Endothelial cell (in vitro differentiated cells): ENCODE measurements at regions not wholly inside any gene's neighbourhood (a gene's known extent, or its start where the extent isn't known, plus 50 kb on each side); places are given as distances from the start of the nearest gene placed in this dataset.

Experiments used
- DNase-seq: peaks from one replicate; pipeline ENCODE4 v3.0.0; 2021; ENCODE audit warnings: low spot score
- H3K27ac Mint-ChIP-seq: one replicate; pipeline ENCODE4 v1.8.0; 2021; ENCODE audit warnings: mixed read lengths, inconsistent platforms; ENCODE audit not compliant: unreplicated experiment
- H3K27me3 Mint-ChIP-seq: one replicate; pipeline ENCODE4 v1.8.0; 2021; ENCODE audit warnings: mild to moderate bottlenecking, moderate library complexity, mixed read lengths, inconsistent platforms; ENCODE audit not compliant: unreplicated experiment
- H3K36me3 Mint-ChIP-seq: one replicate; pipeline ENCODE4 v1.8.0; 2021; ENCODE audit warnings: mild to moderate bottlenecking, low read depth, mixed read lengths, inconsistent platforms; ENCODE audit not compliant: unreplicated experiment
- H3K4me1 Mint-ChIP-seq: one replicate; pipeline ENCODE4 v1.8.0; 2021; ENCODE audit warnings: mild to moderate bottlenecking, mixed read lengths, inconsistent platforms; ENCODE audit not compliant: unreplicated experiment
- H3K4me3 Mint-ChIP-seq: one replicate; pipeline ENCODE4 v1.8.0; 2021; ENCODE audit warnings: mild to moderate bottlenecking, mixed read lengths, inconsistent platforms; ENCODE audit not compliant: unreplicated experiment
- H3K9me3 Mint-ChIP-seq: one replicate; pipeline ENCODE4 v1.8.0; 2021; ENCODE audit warnings: mixed read lengths, inconsistent platforms; ENCODE audit not compliant: unreplicated experiment
- TF ChIP-seq, protein P1 (sequence below): fragments of 200-600 bp; sonication (generic); IDR thresholded peaks from one replicate; pipeline ENCODE4 v1.5.0; 2021; ENCODE audit warnings: antibody characterized with exemption; ENCODE audit not compliant: unreplicated experiment

- no peak for DNase-seq
- Mint-ChIP-seq H3K4me3 (no peak overlapping the region), H3K9me3 (no peaks in the 10 kb centered on the region), H3K27me3 (no peaks in the 10 kb centered on the region), H3K36me3 (no peaks in the 10 kb centered on the region), H3K27ac (no peak overlapping the region), H3K4me1 (peaks cover 6% of the 10 kb centered on the region)
- TF ChIP-seq, protein P1, sequence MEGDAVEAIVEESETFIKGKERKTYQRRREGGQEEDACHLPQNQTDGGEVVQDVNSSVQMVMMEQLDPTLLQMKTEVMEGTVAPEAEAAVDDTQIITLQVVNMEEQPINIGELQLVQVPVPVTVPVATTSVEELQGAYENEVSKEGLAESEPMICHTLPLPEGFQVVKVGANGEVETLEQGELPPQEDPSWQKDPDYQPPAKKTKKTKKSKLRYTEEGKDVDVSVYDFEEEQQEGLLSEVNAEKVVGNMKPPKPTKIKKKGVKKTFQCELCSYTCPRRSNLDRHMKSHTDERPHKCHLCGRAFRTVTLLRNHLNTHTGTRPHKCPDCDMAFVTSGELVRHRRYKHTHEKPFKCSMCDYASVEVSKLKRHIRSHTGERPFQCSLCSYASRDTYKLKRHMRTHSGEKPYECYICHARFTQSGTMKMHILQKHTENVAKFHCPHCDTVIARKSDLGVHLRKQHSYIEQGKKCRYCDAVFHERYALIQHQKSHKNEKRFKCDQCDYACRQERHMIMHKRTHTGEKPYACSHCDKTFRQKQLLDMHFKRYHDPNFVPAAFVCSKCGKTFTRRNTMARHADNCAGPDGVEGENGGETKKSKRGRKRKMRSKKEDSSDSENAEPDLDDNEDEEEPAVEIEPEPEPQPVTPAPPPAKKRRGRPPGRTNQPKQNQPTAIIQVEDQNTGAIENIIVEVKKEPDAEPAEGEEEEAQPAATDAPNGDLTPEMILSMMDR: no peak
These were observed 415.9 kb downstream of the GRB14 start for GRCh38 chr2:164205347-164205746.

DNA sequence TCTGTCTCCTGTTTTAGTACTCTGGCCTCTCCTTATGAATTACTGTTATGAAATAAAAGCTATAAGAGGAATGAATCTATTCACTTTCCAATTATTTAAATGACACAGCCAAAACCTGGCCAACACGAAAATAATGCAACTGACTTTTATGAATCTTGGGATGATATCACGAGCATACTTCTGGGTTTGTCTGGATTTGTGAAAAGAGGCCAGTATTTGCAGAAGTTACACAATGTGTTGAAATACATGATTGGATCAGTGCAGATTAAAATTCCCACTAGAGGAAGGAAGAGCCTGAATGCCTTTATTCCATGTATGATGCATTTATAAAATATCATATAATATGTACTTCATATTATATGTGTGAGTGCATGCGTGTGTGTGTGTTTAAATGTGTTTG, 418.2 kb downstream of the GRB14 start:
- H3K36me3 Mint-ChIP-seq: no peaks in the 10 kb centered on the region
- H3K9me3 Mint-ChIP-seq: no peaks in the 10 kb centered on the region
- no peak overlapping the region for H3K27ac Mint-ChIP-seq
- H3K4me3 Mint-ChIP-seq: no peak overlapping the region
- TF ChIP-seq, protein P1: no peak
- no peak for DNase-seq
- no peaks in the 10 kb centered on the region for H3K27me3 Mint-ChIP-seq
- peaks cover 6% of the 10 kb centered on the region for H3K4me1 Mint-ChIP-seq

DNA sequence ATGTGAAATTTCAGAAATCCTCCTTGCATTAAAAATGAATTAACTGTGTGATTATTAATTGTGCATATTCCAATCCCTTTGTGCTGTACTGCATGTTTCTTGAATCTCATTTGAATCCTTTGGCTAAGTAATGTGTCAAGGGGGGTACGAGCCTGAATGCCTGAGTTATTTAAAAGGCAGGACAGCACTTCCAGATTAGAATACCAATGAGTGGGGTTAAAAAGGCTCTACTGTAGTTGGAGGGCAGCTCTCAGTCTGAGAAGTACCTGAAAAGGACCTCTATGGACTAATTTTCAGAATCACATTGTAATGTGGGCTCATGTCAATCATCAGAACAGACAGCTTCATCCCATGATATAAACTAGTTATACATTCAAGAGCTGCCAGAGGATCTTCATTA, 423.0 kb downstream of the GRB14 start:
- no peaks in the 10 kb centered on the region for H3K9me3 Mint-ChIP-seq

GRCh38 chr2:164190700-164191099, 430.6 kb downstream of the GRB14 start:
- DNase-seq: no peak
- TF ChIP-seq, protein P1: no peak
- H3K4me3 Mint-ChIP-seq: no peak overlapping the region
- H3K9me3 Mint-ChIP-seq: no peaks in the 10 kb centered on the region
- H3K36me3 Mint-ChIP-seq: no peaks in the 10 kb centered on the region
- H3K27ac Mint-ChIP-seq: no peak overlapping the region
- no peaks in the 10 kb centered on the region for H3K4me1 Mint-ChIP-seq
- H3K27me3 Mint-ChIP-seq: no peaks in the 10 kb centered on the region

More for the DNA sequence above, 423.0 kb downstream of the GRB14 start:
- no peak for DNase-seq
- Mint-ChIP-seq H3K27me3 (no peaks in the 10 kb centered on the region), H3K4me3 (no peak overlapping the region), H3K4me1 (no peaks in the 10 kb centered on the region), H3K36me3 (no peaks in the 10 kb centered on the region), H3K27ac (no peak overlapping the region)
- TF ChIP-seq, protein P1: no peak

DNA sequence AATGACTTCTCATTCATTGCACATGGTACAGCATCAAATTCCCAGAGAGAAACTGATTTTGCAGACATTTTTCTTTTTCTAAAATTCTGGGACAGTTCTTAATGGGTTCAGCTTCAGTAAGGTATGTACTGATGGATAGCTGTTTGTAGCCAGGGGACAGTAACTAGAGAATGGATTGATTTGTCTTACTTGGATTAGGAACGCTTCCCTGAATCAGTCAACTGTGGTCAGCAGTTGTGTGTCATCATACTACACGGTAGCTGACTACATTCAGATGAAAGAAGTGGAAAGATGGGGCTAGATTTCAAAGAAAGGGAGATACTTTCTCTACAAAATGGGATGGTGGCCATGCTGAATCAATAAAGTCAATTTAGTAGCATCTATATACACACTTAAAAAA, 431.4 kb downstream of the GRB14 start:
- TF ChIP-seq, protein P1: no peak
- DNase-seq: no peak
- Mint-ChIP-seq H3K27me3 (no peaks in the 10 kb centered on the region), H3K36me3 (no peaks in the 10 kb centered on the region), H3K4me1 (no peaks in the 10 kb centered on the region), H3K9me3 (no peaks in the 10 kb centered on the region), H3K4me3 (no peak overlapping the region), H3K27ac (no peak overlapping the region)
